HCT116 (cell line): ENCODE measurements at regions not wholly inside any gene's neighbourhood (a gene's known extent, or its start where the extent isn't known, plus 50 kb on each side); places are given as distances from the start of the nearest gene placed in this dataset.

ENCODE experiments used
- ATAC-seq: fragments of 200-7000 bp; cut with Tn5 transposase; 2 replicates; pipeline ENCODE4 v1.9.1; 2020; ENCODE audit warnings: mild to moderate bottlenecking, moderate library complexity
- BruUV-seq: library from RNA; stranded (reverse); fragments of 400-500 nt; replicated peaks from 2 replicates; lab custom pipeline; 2021; lab: Mats Ljungman, UMichigan
- CTCF ChIA-PET: fragments of 300-600 bp; sonication (Branson Sonifier 250); formaldehyde crosslinking; loops from one replicate; lab custom pipeline; 2021; ENCODE audit warnings: antibody characterized with exemption; lab: Charles Lee
- POLR2A ChIA-PET: fragments of 300-600, 350-600 bp; sonication (Branson Sonifier 250); formaldehyde crosslinking; loops from one replicate; lab custom pipeline; 2021; ENCODE audit warnings: antibody characterized with exemption; lab: Charles Lee
- RAD21 ChIA-PET, 2 experiments: fragments of 300-600 bp; sonication (Branson Sonifier 250); formaldehyde crosslinking; loops; one replicate each; lab custom pipeline; 2023; ENCODE audit warnings: low total read pairs in 2 of 2; ENCODE audit not compliant: uncharacterized antibody in 2 of 2, unreplicated experiment in 2 of 2, low non-redundant PET in 1 of 2; lab: Charles Lee
- DNase-seq: peaks from one replicate; pipeline ENCODE4 v3.0.0-alpha.2; 2010; ENCODE audit warnings: low read depth, low spot score
- H2AFZ ChIP-seq: fragments of 200-600 bp; shearing (Covaris generic), sonication (generic); 2 replicates; pipeline ENCODE4 v1.6.1; 2017; ENCODE audit warnings: low read depth, mixed run types, mixed read lengths, antibody characterized with exemption, low read length; ENCODE audit not compliant: poor library complexity, severe bottlenecking
- H3K27ac ChIP-seq: 2 replicates; pipeline ENCODE4 v1.5.1; 2012; ENCODE audit warnings: low read depth, low read length
- H3K27me3 ChIP-seq: fragments of 200-600 bp; sonication (generic); 2 replicates; pipeline ENCODE4 v1.6.1; 2016; ENCODE audit warnings: mixed run types, low read length, mixed read lengths; ENCODE audit not compliant: insufficient read depth
- H3K36me3 ChIP-seq, 2 experiments: fragments of 200-500 bp in 1 of 2; fragments of 200-600 bp in 1 of 2; sonication (Bioruptor generic) in 1 of 2; sonication (generic) in 1 of 2; 2 replicates each; pipeline versions ENCODE4 v1.5.1 to v1.6.1; 2014 to 2016; ENCODE audit warnings: low read length in 2 of 2, inconsistent platforms in 1 of 2, mixed read lengths in 1 of 2, mixed run types in 1 of 2; ENCODE audit not compliant: insufficient read depth in 2 of 2, control insufficient read depth in 1 of 2
- H3K4me1 ChIP-seq, 2 experiments: fragments of 200-600 bp in 1 of 2; sonication (generic) in 1 of 2; 2 replicates each; pipeline versions ENCODE4 v1.5.1 to v1.6.1; 2012 to 2017; ENCODE audit warnings: low read length in 2 of 2, inconsistent platforms in 1 of 2, mild to moderate bottlenecking in 1 of 2, mixed read lengths in 1 of 2, mixed run types in 1 of 2, moderate library complexity in 1 of 2; ENCODE audit not compliant: insufficient read depth in 2 of 2, control insufficient read depth in 1 of 2
- H3K4me2 ChIP-seq: fragments of 200-600 bp; sonication (generic); 2 replicates; pipeline ENCODE4 v1.6.1; 2017; ENCODE audit warnings: mixed run types, low read length, mixed read lengths
- H3K4me3 ChIP-seq, 2 experiments: fragments of 200-600 bp in 1 of 2; sonication (generic) in 1 of 2; replicated peaks in 1 of 2; 2 replicates each; pipeline ENCODE4 v1.5.1; 2011 to 2016; ENCODE audit warnings: low read length in 2 of 2, control low read depth in 1 of 2, low read depth in 1 of 2, mild to moderate bottlenecking in 1 of 2, mixed read lengths in 1 of 2, mixed run types in 1 of 2
- H3K79me2 ChIP-seq: fragments of 200-600 bp; sonication (generic); 2 replicates; pipeline ENCODE4 v1.6.1; 2017; ENCODE audit warnings: mild to moderate bottlenecking, mixed run types, low read length, moderate library complexity, mixed read lengths; ENCODE audit not compliant: insufficient read depth
- H3K9ac ChIP-seq: fragments of 200-600 bp; sonication (generic); 2 replicates; pipeline ENCODE4 v1.6.1; 2016; ENCODE audit warnings: low read length, mixed read lengths
- H3K9me2 ChIP-seq: fragments of 200-600 bp; sonication (generic), shearing (Covaris generic); 2 replicates; pipeline ENCODE4 v1.6.1; 2017; ENCODE audit warnings: mixed run types, mild to moderate bottlenecking, moderate library complexity; ENCODE audit not compliant: insufficient read depth
- H3K9me3 ChIP-seq, 2 experiments: fragments of 200-500 bp in 1 of 2; fragments of 200-600 bp in 1 of 2; sonication (Bioruptor generic) in 1 of 2; sonication (generic) in 1 of 2; 2 replicates each; pipeline ENCODE4 v1.6.1; 2014 to 2017; ENCODE audit warnings: low read length in 2 of 2, mixed read lengths in 2 of 2, inconsistent platforms in 1 of 2, low read depth in 1 of 2, mild to moderate bottlenecking in 1 of 2, mixed run types in 1 of 2, moderate library complexity in 1 of 2; ENCODE audit not compliant: control insufficient read depth in 1 of 2, insufficient read depth in 1 of 2
- H4K20me1 ChIP-seq: fragments of 200-600 bp; sonication (generic), shearing (Covaris generic); 2 replicates; pipeline ENCODE4 v1.6.1; 2017; ENCODE audit warnings: mixed run types, mild to moderate bottlenecking, moderate library complexity; ENCODE audit not compliant: insufficient read depth
- ATF3 ChIP-seq: IDR thresholded peaks from 2 replicates; pipeline ENCODE4 v1.6.1; 2012
- CBX3 ChIP-seq: IDR thresholded peaks from 2 replicates; pipeline ENCODE4 v1.6.1; 2012; ENCODE audit warnings: low read depth
- CEBPB ChIP-seq: IDR thresholded peaks from 2 replicates; pipeline ENCODE4 v1.6.1; 2012; ENCODE audit warnings: low read depth
- CTCF ChIP-seq, 3 experiments: fragments of 200-600 bp in 1 of 3; sonication (generic) in 1 of 3; IDR thresholded peaks in 2 of 3; conservative IDR thresholded peaks in 1 of 3; 2 replicates each; pipeline ENCODE4 v1.5.1; 2012 to 2017; ENCODE audit warnings: low read depth in 2 of 3, low read length in 2 of 3, antibody characterized with exemption in 1 of 3, borderline replicate concordance in 1 of 3, control low read depth in 1 of 3, mild to moderate bottlenecking in 1 of 3, mixed read lengths in 1 of 3, mixed run types in 1 of 3, moderate library complexity in 1 of 3; ENCODE audit not compliant: insufficient read depth in 1 of 3
- EGR1 ChIP-seq: IDR thresholded peaks from 2 replicates; pipeline ENCODE4 v1.6.1; 2012; ENCODE audit warnings: low read depth
- ELF1 ChIP-seq: IDR thresholded peaks from 2 replicates; pipeline ENCODE4 v1.6.1; 2012; ENCODE audit warnings: low read depth, borderline replicate concordance
- EZH2 ChIP-seq: fragments of 200-600 bp; sonication (generic); IDR thresholded peaks from 2 replicates; pipeline ENCODE4 v1.6.1; 2017; ENCODE audit warnings: antibody characterized with exemption, mixed run types
- EZH2phosphoT487 ChIP-seq: fragments of 200-600 bp; IDR thresholded peaks from 2 replicates; pipeline ENCODE4 v1.6.1; 2018; ENCODE audit warnings: antibody characterized with exemption, borderline replicate concordance
- FOSL1 ChIP-seq: IDR thresholded peaks from 2 replicates; pipeline ENCODE4 v1.6.1; 2012; ENCODE audit warnings: low read depth
- JUND ChIP-seq: IDR thresholded peaks from 2 replicates; pipeline ENCODE4 v1.6.1; 2012
- MAX ChIP-seq: IDR thresholded peaks from 2 replicates; pipeline ENCODE4 v1.6.1; 2012
- POLR2A ChIP-seq: IDR thresholded peaks from 2 replicates; pipeline ENCODE4 v1.7.0; 2011; ENCODE audit warnings: borderline replicate concordance; ENCODE audit not compliant: insufficient read depth, insufficient read length; ENCODE audit errors: extremely low read depth
- RAD21 ChIP-seq: IDR thresholded peaks from 2 replicates; pipeline ENCODE4 v1.6.1; 2012; ENCODE audit warnings: low read depth, mild to moderate bottlenecking
- REST ChIP-seq: IDR thresholded peaks from 2 replicates; pipeline ENCODE4 v1.6.1; 2012; ENCODE audit warnings: low read depth
- SIN3A ChIP-seq: IDR thresholded peaks from 2 replicates; pipeline ENCODE4 v1.6.1; 2012; ENCODE audit warnings: low read depth
- SP1 ChIP-seq: IDR thresholded peaks from 2 replicates; pipeline ENCODE4 v1.6.1; 2012; ENCODE audit warnings: low read depth
- SRF ChIP-seq: IDR thresholded peaks from 2 replicates; pipeline ENCODE4 v1.6.1; 2012; ENCODE audit warnings: low read depth
- TCF7L2 ChIP-seq: IDR thresholded peaks from 2 replicates; pipeline ENCODE4 v1.7.0; 2011; ENCODE audit warnings: borderline replicate concordance, inconsistent platforms; ENCODE audit not compliant: insufficient read depth, insufficient read length; ENCODE audit errors: extremely low read depth
- ZNF274 ChIP-seq: fragments of 200-500 bp; sonication (Bioruptor generic); IDR thresholded peaks from 2 replicates; pipeline ENCODE4 v1.6.1; 2014; ENCODE audit warnings: mild to moderate bottlenecking, low read depth, low read length, inconsistent platforms
- intact Hi-C: fragments of 100-400 bp; cut with micrococcal nuclease; formaldehyde crosslinking; loops from 2 replicates; pipeline ENCODE4 v1.10.0; 2022

- BruUV-seq = no TSS peak
- no peak for DNase-seq
- ChIA-PET RAD21 (no interaction called here), CTCF (no interaction called here), POLR2A (no interaction called here)
- no peaks in the 10 kb centered on the region; the same call in 1 of the 2 replicates for H3K27me3 ChIP-seq
- H3K9me3 ChIP-seq = no peaks in the 10 kb centered on the region
- H3K27ac ChIP-seq = no peak overlapping the region
- TF ChIP-seq SIN3A (no peak), ATF3 (no peak), CTCF (IDR thresholded peaks at IDR 0.05 in 2 of 3, conservative IDR thresholded peaks at IDR 0.05 in 1 of 3; ENCODE audit: borderline replicate concordance in 1 of 3, insufficient read depth in 1 of 3, low read depth in 2 of 3, low read length in 2 of 3) (no peak), CBX3 (no peak), POLR2A (no peak), CEBPB (no peak), ELF1 (no peak), SRF (no peak), REST (no peak), FOSL1 (no peak), EGR1 (no peak), TCF7L2 (no peak), EZH2 (no peak), RAD21 (no peak), SP1 (no peak), EZH2phosphoT487 (no peak), MAX (no peak), JUND (no peak), ZNF274 (no peak)
- no peaks in the 10 kb centered on the region for H3K4me1 ChIP-seq
- no peak for ATAC-seq
- H3K9me2 ChIP-seq = no peaks in the 10 kb centered on the region
- no peak overlapping the region for H3K4me2 ChIP-seq
- H4K20me1 ChIP-seq = no peaks in the 10 kb centered on the region
- no peaks in the 10 kb centered on the region for H3K36me3 ChIP-seq
- H3K4me3 ChIP-seq = no peak overlapping the region
- no peaks in the 10 kb centered on the region for H3K79me2 ChIP-seq
- intact Hi-C loops = no loop called here
- no peak overlapping the region for H3K9ac ChIP-seq
- no peak overlapping the region for H2AFZ ChIP-seq
Measured at GRCh38 chr2:45267062-45267792, 258.0 kb upstream of the SIX2 start.
